GM13977 (cell line): ENCODE measurements at regions not wholly inside any gene's neighbourhood (a gene's known extent, or its start where the extent isn't known, plus 50 kb on each side); places are given as distances from the start of the nearest gene placed in this dataset.

Experiments used
- DNase-seq: peaks from one replicate; pipeline ENCODE4 v3.0.0; 2012; ENCODE audit warnings: low spot score
- CTCF ChIP-seq: IDR thresholded peaks from 2 replicates; pipeline ENCODE4 v1.5.1; 2012; ENCODE audit warnings: mild to moderate bottlenecking, control low read depth; ENCODE audit not compliant: insufficient read depth; ENCODE audit errors: extremely low read depth, missing control alignments
- in situ Hi-C: fragments of 300-500 bp; cut with MboI; formaldehyde crosslinking; loops from one replicate; pipeline ENCODE4 v1.12.0; 2022; ENCODE audit warnings: low sequenced_read_pairs, low pct_unique_long_range_greater_than_20kb, mixed read lengths, inconsistent platforms; ENCODE audit not compliant: unreplicated experiment

GRCh38 chr2:60603533-60604190 lies 50.2 kb upstream of the BCL11A start:
- in situ Hi-C loops = no loop called here
- DNase-seq = no peak
- TF ChIP-seq CTCF = no peak

- no peak for DNase-seq
- in situ Hi-C loops = no loop called here
- no peak for TF ChIP-seq CTCF
Measured at GRCh38 chr2:60604486-60605064, 51.1 kb upstream of the BCL11A start.

GRCh38 chr2:60605866-60606265 lies 52.4 kb upstream of the BCL11A start:
- no peak for DNase-seq
- no peak for TF ChIP-seq CTCF
- in situ Hi-C loops = no loop called here

GRCh38 chr2:60608679-60609078 lies 55.2 kb upstream of the BCL11A start:
- in situ Hi-C loops = no loop called here
- TF ChIP-seq CTCF = no peak
- DNase-seq = no peak

GRCh38 chr2:60612033-60612432 lies 58.6 kb upstream of the BCL11A start:
- no peak for TF ChIP-seq CTCF
- DNase-seq = no peak
- in situ Hi-C loops = no loop called here

- no peak for TF ChIP-seq CTCF
- DNase-seq = no peak
- in situ Hi-C loops = no loop called here
Measured at GRCh38 chr2:60614319-60614718, 60.9 kb upstream of the BCL11A start.
